ENCODE measurements at regions not wholly inside any gene's neighbourhood (a gene's known extent, or its start where the extent isn't known, plus 50 kb on each side); places are given as distances from the start of the nearest gene placed in this dataset.
"Not testable (repeated sequence)": the region's sequence is repeated elsewhere in the genome, so short reads cannot be mapped to it uniquely, and the experiment has no call there.

DNA sequence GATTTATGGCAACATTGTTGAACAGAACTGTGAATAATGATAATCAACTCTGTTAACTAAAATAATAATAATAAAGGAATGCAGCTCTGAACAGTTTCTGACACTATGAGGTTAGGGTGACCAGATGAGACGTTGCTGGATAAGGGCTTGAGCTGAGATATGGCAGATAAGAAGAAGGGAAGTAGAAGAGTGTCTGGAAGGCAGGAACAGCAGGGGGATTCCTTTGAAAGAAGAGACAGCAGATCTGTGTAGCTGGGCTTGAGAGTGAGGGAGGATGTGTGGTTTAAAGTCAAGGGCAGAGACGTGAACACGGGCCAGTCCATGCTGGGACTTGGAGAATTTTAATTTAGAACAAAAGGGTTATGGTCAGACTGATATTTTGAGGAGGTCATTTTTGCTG is 273.1 kb upstream of the SLC14A2 start:
- no peak for DNase-seq (ENCODE audit: low read depth)

- no peak for DNase-seq (ENCODE audit: low read depth)
Observed at GRCh38 chr18:45342653-45343052, 272.6 kb upstream of the SLC14A2 start.

DNA sequence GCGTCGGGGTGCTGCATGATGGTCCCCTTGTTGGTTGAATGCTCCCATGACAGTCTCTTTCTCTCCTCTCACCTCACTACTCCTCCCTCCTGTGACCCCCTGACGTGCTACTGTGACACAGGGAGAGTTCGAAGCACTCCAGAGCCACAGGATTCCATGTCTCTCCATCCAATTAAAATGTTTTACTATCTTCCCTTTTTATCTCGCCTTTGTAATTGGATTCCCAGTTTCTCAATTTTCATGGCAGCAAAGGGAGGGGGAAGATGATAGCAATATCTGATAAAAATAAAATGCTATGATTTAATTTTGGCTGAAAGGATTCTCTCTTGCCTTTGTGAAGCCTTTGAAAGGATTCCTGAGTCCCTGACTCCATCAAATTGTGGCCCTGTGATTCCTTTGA is 271.9 kb upstream of the SLC14A2 start:
- DNase-seq (ENCODE audit: low read depth), result no peak

DNA sequence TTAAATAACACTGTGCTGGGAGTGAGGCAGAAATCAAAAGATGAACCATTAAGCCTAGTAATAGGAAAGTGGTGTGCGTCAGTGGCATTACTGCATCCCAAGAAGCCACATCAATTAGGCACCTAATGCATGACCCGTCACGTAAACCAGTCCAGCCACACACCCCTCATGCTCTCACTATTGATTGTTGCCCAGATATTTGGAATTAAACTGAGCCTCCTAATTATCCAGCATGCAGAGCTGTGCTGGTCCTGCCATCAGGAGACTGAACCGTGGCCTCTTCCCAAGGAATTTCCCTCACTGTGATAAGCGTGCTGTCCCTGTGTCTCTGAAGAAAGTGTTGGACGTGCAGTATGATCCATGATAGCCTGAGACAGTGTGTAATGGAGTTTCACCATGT is 270.6 kb upstream of the SLC14A2 start:
- not testable (repeated sequence) for DNase-seq (ENCODE audit: low read depth)

- no peak for DNase-seq (ENCODE audit: low read depth)
Observed at GRCh38 chr18:45349019-45349418, 266.3 kb upstream of the SLC14A2 start.

DNA sequence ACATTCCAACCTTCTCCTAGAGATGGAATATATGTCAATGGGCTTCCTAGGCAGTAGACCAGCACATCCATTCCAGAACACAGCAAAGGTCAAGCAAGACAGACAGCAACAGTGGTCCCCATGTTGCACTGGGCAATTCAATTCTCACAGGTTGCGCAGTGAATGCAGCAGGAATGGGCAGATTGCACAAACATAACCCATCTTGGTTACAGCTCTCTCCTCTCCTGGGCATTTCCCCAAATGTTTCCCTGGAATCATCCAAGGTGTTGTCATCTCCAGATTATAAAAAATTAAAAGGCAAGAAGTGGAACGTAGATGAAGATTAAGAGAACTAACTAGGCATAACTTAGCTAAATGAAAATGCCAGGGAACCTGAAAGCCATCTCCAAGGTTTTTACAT is 265.8 kb upstream of the SLC14A2 start:
- no peak for DNase-seq (ENCODE audit: low read depth)

DNA sequence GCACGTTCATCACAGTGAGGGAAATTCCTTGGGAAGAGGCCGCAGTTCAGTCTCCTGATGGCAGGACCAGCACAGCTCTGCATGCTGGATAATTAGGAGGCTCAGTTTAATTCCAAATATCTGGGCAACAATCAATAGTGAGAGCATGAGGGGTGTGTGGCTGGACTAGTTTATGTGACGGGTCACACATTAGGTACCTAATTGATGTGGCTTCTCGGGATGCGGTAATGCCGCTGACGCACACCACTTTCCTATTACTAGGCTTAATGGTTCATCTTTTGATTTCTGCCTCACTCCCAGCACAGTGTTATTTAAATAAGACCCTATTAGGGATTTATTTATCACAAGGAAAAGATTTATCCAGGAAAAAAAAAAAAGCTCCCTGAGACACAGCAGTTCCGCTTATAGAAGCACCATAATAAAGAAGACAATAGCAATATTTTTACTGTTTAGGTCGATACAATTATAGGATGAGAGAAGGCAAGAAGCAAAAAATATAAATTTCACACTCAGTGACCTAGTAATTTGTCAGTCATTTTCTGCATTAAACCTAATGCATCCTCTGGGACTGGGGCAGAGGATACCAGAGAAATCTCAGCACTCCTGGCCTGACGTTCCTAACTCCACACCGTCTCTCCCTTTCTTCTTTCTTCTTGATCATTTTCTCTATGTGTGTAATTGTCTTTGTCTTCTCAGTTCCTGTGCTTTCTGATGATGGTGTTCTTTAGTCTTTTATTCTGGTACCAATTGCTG is 264.7 kb upstream of the SLC14A2 start:
- DNase-seq (ENCODE audit: low read depth), result no peak

- no peak for DNase-seq (ENCODE audit: low read depth)
Observed at GRCh38 chr18:45352874-45353273, 262.4 kb upstream of the SLC14A2 start.

DNA sequence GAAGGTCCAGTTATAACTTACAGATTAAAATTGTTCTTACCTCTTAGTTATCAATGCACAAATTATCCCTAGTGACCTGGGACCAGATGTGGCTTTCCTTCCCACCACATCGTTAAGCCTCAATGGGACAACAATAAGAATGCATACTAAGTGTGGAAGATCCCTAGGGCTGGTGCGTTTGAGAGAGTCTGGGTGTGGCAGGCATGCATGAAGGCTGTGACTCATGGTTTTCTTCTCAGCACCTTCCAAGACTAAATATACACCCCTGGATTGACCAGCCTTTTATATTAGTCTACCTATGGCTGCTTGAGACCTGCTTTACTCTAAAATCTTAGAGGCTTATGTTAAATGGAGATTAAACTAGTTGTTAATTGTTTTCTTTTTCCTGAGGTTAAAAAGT is 261.7 kb upstream of the SLC14A2 start:
- no peak for DNase-seq (ENCODE audit: low read depth)

DNA sequence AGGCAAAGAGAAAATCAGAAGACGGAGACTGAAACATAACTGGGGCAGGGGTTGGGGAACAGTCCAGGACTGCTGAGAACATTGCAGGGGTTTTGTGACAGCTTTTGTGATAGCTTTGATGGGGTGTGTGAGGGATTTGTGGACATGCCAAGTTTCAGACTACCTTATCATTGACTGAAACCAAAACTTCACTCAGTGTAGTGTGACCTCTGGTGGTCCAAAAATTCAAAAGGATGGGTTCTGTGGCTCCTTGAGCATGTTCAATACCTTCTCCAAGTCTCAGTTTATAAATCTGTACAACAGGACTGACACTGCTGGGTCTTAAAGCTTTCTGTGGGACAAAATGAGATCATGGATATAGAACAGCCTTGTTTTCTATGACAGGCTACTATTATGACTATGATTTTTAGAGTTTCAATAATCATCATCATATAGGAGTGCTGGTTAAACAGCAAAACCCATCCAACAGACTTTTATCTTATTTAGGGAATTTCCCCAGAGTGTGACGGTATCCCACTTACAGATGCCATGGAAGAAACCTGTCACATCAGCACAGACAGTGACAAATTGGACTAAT is 259.2 kb upstream of the SLC14A2 start:
- no peak for DNase-seq (ENCODE audit: low read depth)

- no peak for DNase-seq (ENCODE audit: low read depth)
Observed at GRCh38 chr18:45357686-45358470, 257.4 kb upstream of the SLC14A2 start.

DNA sequence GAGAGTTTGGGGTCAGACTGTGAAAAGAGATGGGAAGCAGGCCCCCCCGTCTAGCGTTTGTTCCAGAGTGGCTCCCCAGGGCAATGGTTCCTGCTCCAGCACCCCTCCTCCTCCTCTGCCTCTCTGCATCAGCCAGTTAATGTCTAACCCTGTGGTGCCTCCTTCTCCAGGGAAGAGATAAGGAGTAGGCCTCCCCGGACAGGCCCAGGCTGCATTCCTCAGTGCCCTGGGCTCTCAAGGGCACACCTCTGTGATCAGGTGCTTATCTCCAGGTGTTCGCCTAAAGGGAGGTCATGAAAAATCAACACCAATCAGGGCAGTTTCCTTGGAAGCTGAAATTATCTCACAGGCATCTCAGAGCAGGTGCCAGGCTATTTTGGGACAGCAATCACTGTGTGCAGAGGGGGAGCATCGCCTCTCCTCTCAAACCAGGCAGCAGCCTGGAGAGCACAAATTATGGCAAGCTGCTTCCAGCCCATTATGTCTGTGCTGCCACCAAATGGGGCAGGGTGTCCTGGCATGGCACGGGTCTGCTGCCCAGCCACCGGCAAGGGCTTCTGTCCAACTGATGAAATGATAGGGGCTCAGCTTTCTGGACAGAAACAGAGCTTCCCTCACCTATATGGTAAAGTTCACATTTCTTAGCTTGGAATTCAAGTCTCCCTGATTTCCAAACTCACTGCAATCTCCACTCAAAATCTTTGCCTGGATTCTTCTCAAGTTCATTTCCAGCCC is 255.8 kb upstream of the SLC14A2 start:
- no peak for DNase-seq (ENCODE audit: low read depth)

GRCh38 chr18:45361125-45361851 is 254.0 kb upstream of the SLC14A2 start:
- peak; percentile 57 for DNase-seq (ENCODE audit: low read depth)

GRCh38 chr18:45363196-45363595 is 252.1 kb upstream of the SLC14A2 start:
- DNase-seq (ENCODE audit: low read depth), result no peak

DNA sequence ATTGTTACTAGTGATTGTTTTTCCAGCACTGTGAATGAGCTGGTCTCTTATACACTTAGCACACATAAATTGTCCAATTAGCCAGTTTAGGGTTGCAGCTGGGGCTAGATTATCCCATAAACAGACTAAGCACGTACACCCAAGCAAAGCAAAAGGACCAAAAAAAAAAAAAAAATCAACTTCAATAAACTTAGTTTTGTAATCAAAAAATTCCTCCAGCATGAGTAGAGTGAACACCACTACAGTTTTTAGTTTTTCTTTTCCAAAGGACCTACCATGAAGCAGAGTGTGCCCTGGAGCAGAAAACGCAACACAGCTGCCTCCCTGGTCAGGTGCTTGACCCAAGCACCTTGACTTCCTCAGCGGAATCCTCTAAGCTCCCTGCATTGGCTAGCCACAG is 249.4 kb upstream of the SLC14A2 start:
- no peak for DNase-seq (ENCODE audit: low read depth)

DNA sequence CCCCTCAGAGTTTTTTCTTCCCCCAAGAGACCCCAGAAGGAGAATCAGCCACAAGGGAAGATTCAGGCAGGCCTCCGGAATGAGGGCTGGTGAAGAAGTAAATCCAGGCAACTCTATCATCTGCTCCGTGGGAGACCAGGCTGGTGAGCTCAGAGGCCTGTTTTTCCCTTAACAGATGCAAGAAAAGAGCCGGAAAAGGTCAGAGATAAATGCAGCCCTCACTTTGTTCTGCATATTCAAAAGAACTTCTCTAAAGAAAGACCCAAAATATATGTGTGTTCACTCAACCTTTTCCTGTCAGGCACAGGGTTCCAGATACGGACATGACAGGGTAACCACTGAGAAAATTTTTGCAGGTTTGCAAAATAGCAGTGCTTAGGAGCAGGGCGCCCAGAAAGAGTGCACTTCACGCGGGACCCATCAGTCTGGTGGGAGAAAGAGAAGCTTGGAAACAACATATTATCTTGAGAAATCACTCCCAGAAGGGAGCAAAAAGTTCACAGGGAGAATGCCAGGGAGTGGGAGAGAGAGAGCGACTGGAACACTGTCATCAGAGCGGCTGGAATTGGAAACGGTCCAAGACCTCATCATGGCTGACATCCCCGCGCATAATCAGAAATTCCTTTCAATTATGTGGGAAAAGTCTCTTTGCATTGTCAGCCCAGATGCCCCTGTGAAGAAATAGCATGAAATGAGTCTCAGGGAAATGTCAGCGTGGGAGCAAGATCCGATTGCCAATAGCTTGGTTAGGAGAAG is 244.8 kb upstream of the SLC14A2 start:
- DNase-seq (ENCODE audit: low read depth), result no peak

DNA sequence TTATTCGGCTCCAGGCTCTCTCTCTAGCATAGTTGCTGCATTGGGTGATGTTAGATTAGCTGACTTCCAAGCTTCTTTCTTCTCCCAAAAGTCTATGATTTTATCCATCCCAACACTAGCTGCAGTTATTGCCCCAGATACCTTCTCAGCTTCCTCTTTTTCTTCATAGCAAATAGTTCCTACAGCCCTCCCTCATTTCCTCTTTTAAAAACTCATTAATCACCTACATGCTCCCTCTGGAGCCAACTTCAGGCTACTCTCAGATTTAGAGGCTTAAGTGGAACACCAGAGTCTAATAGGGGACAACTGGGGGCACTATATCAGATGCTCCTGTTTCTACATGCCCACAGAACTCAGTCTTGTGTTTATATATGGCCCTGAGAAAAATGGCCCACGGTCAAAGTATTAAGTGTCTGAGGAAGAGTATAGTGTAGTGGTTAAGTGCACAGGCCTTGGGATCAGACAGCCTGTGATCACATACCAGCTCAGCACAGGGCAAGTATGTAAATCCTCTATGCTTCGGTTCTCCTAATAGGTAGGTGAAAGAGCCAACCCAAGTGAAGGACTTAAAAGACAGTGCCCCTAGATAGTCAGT is 241.9 kb upstream of the SLC14A2 start:
- no peak for DNase-seq (ENCODE audit: low read depth)

- no peak for DNase-seq (ENCODE audit: low read depth)
Observed at GRCh38 chr18:45374236-45374635, 241.0 kb upstream of the SLC14A2 start.

- no peak for DNase-seq (ENCODE audit: low read depth)
Observed at GRCh38 chr18:45374878-45375630, 240.2 kb upstream of the SLC14A2 start.

DNA sequence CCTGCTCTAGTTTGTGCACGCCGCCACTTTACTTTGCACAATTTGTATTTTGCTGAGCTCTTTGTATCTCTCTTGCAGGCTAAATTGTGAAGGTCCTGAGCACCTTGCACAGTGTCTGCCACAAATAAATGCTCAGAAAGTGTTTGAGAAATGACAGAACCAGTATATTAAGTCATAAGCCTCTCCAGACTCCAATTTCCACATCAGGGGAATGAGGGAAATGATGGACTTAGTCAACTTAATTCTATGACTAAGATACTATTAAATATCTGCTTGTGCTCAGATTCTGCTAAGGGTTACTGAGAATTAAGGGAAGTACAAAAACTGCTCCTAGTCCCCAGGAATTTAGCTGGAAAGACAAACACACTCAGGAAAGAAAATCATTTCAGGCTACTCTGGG is 239.1 kb upstream of the SLC14A2 start:
- no peak for DNase-seq (ENCODE audit: low read depth)

Measured in fibroblast of the conjunctiva (primary cell).